GM12878 (cell line): ENCODE measurements at regions not wholly inside any gene's neighbourhood (a gene's known extent, or its start where the extent isn't known, plus 50 kb on each side); places are given as distances from the start of the nearest gene placed in this dataset.

ENCODE experiments used
- ATAC-seq: fragments of 200-7000 bp; cut with Tn5 transposase; 3 replicates; pipeline ENCODE4 v1.9.1; 2020; ENCODE audit warnings: mild to moderate bottlenecking, moderate library complexity
- BruUV-seq: library from RNA; stranded (reverse); fragments of 400-500 nt; replicated peaks from 2 replicates; lab custom pipeline; 2021; lab: Mats Ljungman, UMichigan
- CTCF ChIA-PET: fragments of 300-600 bp; sonication (Branson Sonifier 250); formaldehyde crosslinking; extraction: SDS; loops from one replicate; lab custom pipeline; 2021; ENCODE audit warnings: inconsistent platforms; lab: Yijun Ruan, JAX
- POLR2A ChIA-PET: fragments of 350-600 bp; formaldehyde crosslinking; extraction: SDS; loops from one replicate; lab custom pipeline; 2021; ENCODE audit warnings: inconsistent platforms; lab: Charles Lee
- RAD21 ChIA-PET: fragments of 300-600 bp; sonication (Branson Sonifier 250); formaldehyde crosslinking; loops from one replicate; lab custom pipeline; 2023; ENCODE audit warnings: antibody characterized with exemption; ENCODE audit not compliant: unreplicated experiment; lab: Charles Lee
- SMC1A ChIA-PET: fragments of 300-600 bp; sonication (Branson Sonifier 250); formaldehyde crosslinking; loops from one replicate; lab custom pipeline; 2023; ENCODE audit not compliant: unreplicated experiment, uncharacterized antibody; lab: Charles Lee
- DNase-seq: peaks from one replicate; pipeline ENCODE4 v3.0.0-alpha.2; 2011; ENCODE audit warnings: low read depth, low spot score
- FAIRE-seq: peaks from 3 replicates; lab custom pipeline; 2011; peaks lifted over from hg19 to GRCh38; lab: Jason Lieb, UNC
- H2AFZ ChIP-seq: 2 replicates; pipeline ENCODE4 v1.6.0; 2011; ENCODE audit warnings: low read depth, low read length, control low read depth; ENCODE audit not compliant: control insufficient read depth
- H3K27ac ChIP-seq: 2 replicates; pipeline ENCODE4 v1.5.1; 2011; ENCODE audit warnings: control low read depth; ENCODE audit not compliant: control insufficient read depth, insufficient read depth
- H3K27me3 ChIP-seq, 2 experiments: replicated peaks in 1 of 2; 2 replicates each; pipeline versions ENCODE4 v1.6.0 to v1.6.1; 2011; ENCODE audit warnings: low read length in 1 of 2; ENCODE audit not compliant: control insufficient read depth in 2 of 2, insufficient read depth in 2 of 2
- H3K36me3 ChIP-seq, 2 experiments: 2 replicates each; pipeline ENCODE4 v1.5.1; 2011; ENCODE audit warnings: low read length in 1 of 2; ENCODE audit not compliant: control insufficient read depth in 2 of 2, insufficient read depth in 2 of 2
- H3K4me1 ChIP-seq: 2 replicates; pipeline ENCODE4 v1.6.1; 2011; ENCODE audit warnings: mild to moderate bottlenecking, low read length, moderate library complexity, mixed read lengths; ENCODE audit not compliant: control insufficient read depth, insufficient read depth
- H3K4me2 ChIP-seq: 2 replicates; pipeline ENCODE4 v1.6.0; 2011; ENCODE audit warnings: control low read depth; ENCODE audit not compliant: control insufficient read depth, insufficient read depth
- H3K4me3 ChIP-seq: fragments of 200-600 bp; sonication (generic); 2 replicates; pipeline ENCODE4 v1.5.1; 2016
- H3K79me2 ChIP-seq: 2 replicates; pipeline ENCODE4 v1.6.0; 2011; ENCODE audit warnings: low read length; ENCODE audit not compliant: control insufficient read depth, insufficient read depth
- H3K9ac ChIP-seq: 2 replicates; pipeline ENCODE4 v1.8.0; 2011; ENCODE audit warnings: low read length, control low read depth, mixed read lengths; ENCODE audit not compliant: control insufficient read depth, insufficient read depth
- H3K9me3 ChIP-seq: replicated peaks from 3 replicates; pipeline ENCODE4 v1.5.1; 2011; ENCODE audit warnings: mild to moderate bottlenecking, low read length; ENCODE audit not compliant: control insufficient read depth, insufficient read depth
- H4K20me1 ChIP-seq: 2 replicates; pipeline ENCODE4 v1.6.0; 2011; ENCODE audit not compliant: control insufficient read depth, insufficient read depth
- ATF7 ChIP-seq: fragments of 450-650 bp; IDR thresholded peaks from 2 replicates; pipeline ENCODE4 v1.6.1; 2016; ENCODE audit warnings: low read depth, mild to moderate bottlenecking
- CBX5 ChIP-seq: sonication (generic); IDR thresholded peaks from 2 replicates; pipeline ENCODE4 v1.6.1; 2016; ENCODE audit warnings: low read depth, moderate library complexity, mild to moderate bottlenecking, inconsistent platforms
- CEBPZ ChIP-seq: fragments of 150-350 bp; IDR thresholded peaks from 2 replicates; pipeline ENCODE4 v1.6.1; 2016; ENCODE audit warnings: low read depth, low read length
- HDAC2 ChIP-seq: fragments of 200-600 bp; sonication (generic); IDR thresholded peaks from 2 replicates; pipeline ENCODE4 v1.6.1; 2017
- NR2C1 ChIP-seq: fragments of 450-650 bp; IDR thresholded peaks from 2 replicates; pipeline ENCODE4 v1.6.1; 2017; ENCODE audit warnings: antibody characterized with exemption, mild to moderate bottlenecking, moderate library complexity
- RAD51 ChIP-seq: fragments of 450-650 bp; IDR thresholded peaks from 2 replicates; pipeline ENCODE4 v1.6.1; 2016; ENCODE audit warnings: moderate library complexity, mild to moderate bottlenecking, inconsistent platforms
- ZBTB4 ChIP-seq: fragments of 450-650 bp; formaldehyde crosslinking; IDR thresholded peaks from 2 replicates; pipeline ENCODE4 v1.4.0; 2022; ENCODE audit warnings: mild to moderate bottlenecking, moderate library complexity
- ZNF207 ChIP-seq: fragments of 450-650 bp; IDR thresholded peaks from 2 replicates; pipeline ENCODE4 v1.6.1; 2014; ENCODE audit warnings: antibody characterized with exemption, mild to moderate bottlenecking, borderline replicate concordance
- WGBS: methylation state at CpG from one replicate; pipeline ENCODE4 v1.1.6; 2016; ENCODE audit warnings: low lambda C conversion rate; ENCODE audit not compliant: insufficient replicate concordance, insufficient coverage; ENCODE audit errors: missing lambda C conversion rate; 5-methylcytosine and 5-hydroxymethylcytosine counted together
- in situ Hi-C: fragments of 300-500 bp; cut with MboI; formaldehyde crosslinking; loops from 9 replicates; pipeline ENCODE4 v1.14.3; 2018; ENCODE audit warnings: mixed read lengths
- intact Hi-C: fragments of 100-400 bp; cut with micrococcal nuclease; formaldehyde crosslinking; loops from one replicate; pipeline ENCODE4 v1.14.2; 2022; ENCODE audit not compliant: unreplicated experiment

DNA sequence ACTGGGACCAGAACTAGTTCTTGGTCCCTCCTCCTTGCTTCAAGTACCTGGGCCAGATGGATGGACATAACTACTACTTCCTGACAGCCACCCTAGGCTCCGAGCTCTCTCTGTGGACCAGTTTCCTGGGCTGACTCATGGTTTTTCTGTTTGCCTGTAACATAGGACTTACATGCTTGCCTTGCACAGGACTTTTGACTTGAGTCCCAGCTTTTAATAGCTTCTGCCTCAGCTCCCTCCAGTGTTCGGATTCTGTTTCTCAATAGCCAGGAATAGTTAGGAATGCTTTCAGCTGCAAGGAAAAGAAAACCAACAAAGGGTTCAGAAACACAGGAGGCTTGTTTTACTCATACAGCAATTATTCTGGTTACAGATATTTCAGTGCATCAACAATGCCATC, 405.9 kb downstream of the ZNF536 start (continued):
- TF ChIP-seq NR2C1 (no peak), CBX5 (no peak), ZBTB4 (no peak), ZNF207 (no peak)

DNA sequence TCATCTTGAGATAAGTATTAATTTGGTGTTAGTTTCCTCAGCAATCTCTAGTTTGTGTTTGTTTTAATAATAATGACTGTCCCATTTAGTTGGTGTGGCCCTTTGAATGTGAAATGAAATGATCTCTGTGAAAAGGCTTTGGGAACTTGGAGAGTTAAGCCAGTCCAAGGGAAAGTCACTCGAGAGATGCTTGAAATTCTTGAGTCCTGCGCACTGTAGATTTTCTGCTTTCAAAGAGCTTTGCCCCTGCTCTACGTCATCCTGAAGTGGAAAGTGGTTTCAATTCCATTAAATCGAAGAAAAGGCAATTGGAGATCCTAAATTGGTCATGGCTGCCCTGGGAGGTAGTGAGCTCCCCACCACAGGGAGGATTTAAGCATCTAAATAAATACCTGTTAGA, 403.8 kb downstream of the ZNF536 start:
- FAIRE-seq (no peak), ATAC-seq (no peak), DNase-seq (no peak)
- H3K4me1 ChIP-seq: no peaks in the 10 kb centered on the region
- no peaks in the 10 kb centered on the region for H3K79me2 ChIP-seq
- CTCF ChIA-PET: no interaction called here
- H3K27me3 ChIP-seq: no peaks in the 10 kb centered on the region
- H3K4me3 ChIP-seq: no peak overlapping the region
- no peak overlapping the region for H3K9ac ChIP-seq
- H3K27ac ChIP-seq: no peak overlapping the region
- in situ Hi-C loops (no loop called here), intact Hi-C loops (no loop called here)
- POLR2A ChIA-PET: no interaction called here
- no peak overlapping the region for H2AFZ ChIP-seq
- BruUV-seq: no TSS peak
- H4K20me1 ChIP-seq: no peaks in the 10 kb centered on the region
- no peaks in the 10 kb centered on the region for H3K36me3 ChIP-seq
- H3K4me2 ChIP-seq: no peak overlapping the region
- RAD21 ChIA-PET: no interaction called here
- WGBS: 17% methylated on average over 4 of the region's 4 CpGs
- H3K9me3 ChIP-seq: no peaks in the 10 kb centered on the region
- TF ChIP-seq ATF7 (no peak), RAD51 (no peak), CEBPZ (no peak), HDAC2 (no peak)
- SMC1A ChIA-PET: no interaction called here
